A673 (cell line): ENCODE measurements at regions not wholly inside any gene's neighbourhood (a gene's known extent, or its start where the extent isn't known, plus 50 kb on each side); places are given as distances from the start of the nearest gene placed in this dataset.

Experiments
- EZH2 ChIP-seq: fragments of 200-600 bp; sonication (generic); IDR thresholded peaks from 2 replicates; pipeline ENCODE4 v1.6.1; 2017; ENCODE audit warnings: borderline replicate concordance, low read depth, mild to moderate bottlenecking, mixed read lengths, antibody characterized with exemption, low read length; ENCODE audit not compliant: poor library complexity, severe bottlenecking
- TF ChIP-seq, protein P1 (sequence below): fragments of 300-800, 200-600 bp; sonication (generic); conservative IDR thresholded peaks from 2 replicates; pipeline ENCODE4 v1.5.1; 2017; ENCODE audit warnings: low read depth, mild to moderate bottlenecking, antibody characterized with exemption, low read length, moderate library complexity, mixed read lengths

DNA sequence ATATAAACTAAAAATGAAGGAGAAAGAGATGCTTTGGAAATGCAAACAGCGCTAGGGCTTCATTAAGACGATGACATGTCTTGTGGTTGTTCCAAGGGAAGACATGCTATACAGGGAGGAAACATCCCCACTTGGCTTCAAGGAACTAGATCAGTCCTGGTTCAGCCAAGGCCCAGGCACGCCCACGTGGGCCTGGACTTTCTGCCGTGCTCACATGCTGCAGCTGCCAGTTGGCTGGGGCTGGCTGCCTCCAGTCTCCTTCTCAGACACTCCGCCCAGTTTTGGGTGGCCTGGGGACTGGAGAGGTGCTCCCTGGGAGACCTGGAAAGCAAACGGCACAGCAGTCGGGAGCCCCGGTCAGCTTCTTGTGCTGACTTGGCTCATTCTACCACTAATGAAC lies 109.6 kb downstream of the GLI2 start:
- TF ChIP-seq, protein P1, sequence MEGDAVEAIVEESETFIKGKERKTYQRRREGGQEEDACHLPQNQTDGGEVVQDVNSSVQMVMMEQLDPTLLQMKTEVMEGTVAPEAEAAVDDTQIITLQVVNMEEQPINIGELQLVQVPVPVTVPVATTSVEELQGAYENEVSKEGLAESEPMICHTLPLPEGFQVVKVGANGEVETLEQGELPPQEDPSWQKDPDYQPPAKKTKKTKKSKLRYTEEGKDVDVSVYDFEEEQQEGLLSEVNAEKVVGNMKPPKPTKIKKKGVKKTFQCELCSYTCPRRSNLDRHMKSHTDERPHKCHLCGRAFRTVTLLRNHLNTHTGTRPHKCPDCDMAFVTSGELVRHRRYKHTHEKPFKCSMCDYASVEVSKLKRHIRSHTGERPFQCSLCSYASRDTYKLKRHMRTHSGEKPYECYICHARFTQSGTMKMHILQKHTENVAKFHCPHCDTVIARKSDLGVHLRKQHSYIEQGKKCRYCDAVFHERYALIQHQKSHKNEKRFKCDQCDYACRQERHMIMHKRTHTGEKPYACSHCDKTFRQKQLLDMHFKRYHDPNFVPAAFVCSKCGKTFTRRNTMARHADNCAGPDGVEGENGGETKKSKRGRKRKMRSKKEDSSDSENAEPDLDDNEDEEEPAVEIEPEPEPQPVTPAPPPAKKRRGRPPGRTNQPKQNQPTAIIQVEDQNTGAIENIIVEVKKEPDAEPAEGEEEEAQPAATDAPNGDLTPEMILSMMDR: no peak
- no peak for TF ChIP-seq EZH2
